ENCODE measurements at regions not wholly inside any gene's neighbourhood (a gene's known extent, or its start where the extent isn't known, plus 50 kb on each side); places are given as distances from the start of the nearest gene placed in this dataset.
"Not testable (repeated sequence)": the region's sequence is repeated elsewhere in the genome, so short reads cannot be mapped to it uniquely, and the experiment has no call there.

DNA sequence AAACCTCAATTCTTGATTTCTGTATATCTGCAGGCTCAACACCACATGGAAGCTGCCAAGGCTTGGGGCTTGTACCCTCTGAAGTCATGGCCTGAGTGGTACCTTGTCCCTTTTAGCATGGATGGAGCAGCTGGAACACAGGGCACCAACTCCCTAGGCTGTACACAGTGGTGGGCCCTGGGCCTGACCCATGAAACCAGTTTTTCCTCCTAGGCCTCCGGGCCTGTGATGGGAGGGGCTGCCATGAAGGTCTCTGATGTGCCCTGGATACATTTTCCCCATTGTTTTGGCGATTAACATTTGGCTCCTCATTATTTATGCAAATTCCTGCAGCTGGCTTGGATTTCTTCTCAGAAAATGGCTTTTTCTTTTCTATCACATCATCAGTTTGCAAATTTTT, 131.6 kb downstream of the NDFIP2 start:
- Histone ChIP-seq H3K4me3 (ENCODE audit: insufficient read length, low read depth) (no peak overlapping the region), H3K9me3 (ENCODE audit: insufficient read depth, low read length) (peaks cover 10% of the 10 kb centered on the region; the same call in 1 of the 2 replicates), H3K9ac (ENCODE audit: insufficient read length, low read depth) (no peak overlapping the region), H3K27me3 (ENCODE audit: insufficient read depth, insufficient read length) (no peaks in the 10 kb centered on the region), H3K36me3 (ENCODE audit: insufficient read depth, insufficient read length, low read length) (no peaks in the 10 kb centered on the region), H3K4me1 (ENCODE audit: insufficient read depth, insufficient read length) (no peaks in the 10 kb centered on the region)
- TF ChIP-seq ZNF274 (IDR thresholded peaks at IDR 0.05; ENCODE audit: low read depth, low read length) (no peak), SUZ12 (IDR thresholded peaks at IDR 0.05; ENCODE audit: extremely low read depth, insufficient read depth, insufficient read length) (no peak), YY1 (IDR thresholded peaks at IDR 0.05; ENCODE audit: insufficient read depth, insufficient read length) (no peak)
- DNase-seq (ENCODE audit: low read depth, low spot score), result no peak

DNA sequence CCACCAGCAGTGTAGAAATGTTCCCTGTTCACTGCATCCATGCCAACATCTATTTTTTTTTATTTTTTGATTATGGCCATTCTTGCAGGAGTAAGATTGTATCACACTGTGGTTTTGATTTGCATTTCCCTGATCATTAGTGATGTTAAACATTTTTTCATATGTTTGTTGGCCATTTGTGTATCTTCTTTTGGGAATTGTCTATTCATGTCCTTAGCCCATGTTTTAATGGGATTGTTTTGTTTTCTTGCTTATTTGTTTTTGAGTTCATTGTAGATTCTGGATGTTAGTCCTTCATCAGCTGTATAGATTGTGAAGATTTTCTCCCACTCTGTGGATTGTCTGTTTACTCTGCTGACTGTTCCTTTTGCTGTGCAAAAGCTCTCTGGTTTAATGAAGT, 126.9 kb downstream of the NDFIP2 start:
- not testable (repeated sequence) for DNase-seq (ENCODE audit: low read depth, low spot score); H3K4me3 ChIP-seq (ENCODE audit: insufficient read length, low read depth); H3K4me1 ChIP-seq (ENCODE audit: insufficient read depth, insufficient read length); H3K27me3 ChIP-seq (ENCODE audit: insufficient read depth, insufficient read length); H3K36me3 ChIP-seq (ENCODE audit: insufficient read depth, insufficient read length, low read length); H3K9ac ChIP-seq (ENCODE audit: insufficient read length, low read depth); H3K9me3 ChIP-seq (ENCODE audit: insufficient read depth, low read length)
